ENCODE measurements at regions not wholly inside any gene's neighbourhood (a gene's known extent, or its start where the extent isn't known, plus 50 kb on each side); places are given as distances from the start of the nearest gene placed in this dataset.
"Not testable (repeated sequence)": the region's sequence is repeated elsewhere in the genome, so short reads cannot be mapped to it uniquely, and the experiment has no call there.

DNA sequence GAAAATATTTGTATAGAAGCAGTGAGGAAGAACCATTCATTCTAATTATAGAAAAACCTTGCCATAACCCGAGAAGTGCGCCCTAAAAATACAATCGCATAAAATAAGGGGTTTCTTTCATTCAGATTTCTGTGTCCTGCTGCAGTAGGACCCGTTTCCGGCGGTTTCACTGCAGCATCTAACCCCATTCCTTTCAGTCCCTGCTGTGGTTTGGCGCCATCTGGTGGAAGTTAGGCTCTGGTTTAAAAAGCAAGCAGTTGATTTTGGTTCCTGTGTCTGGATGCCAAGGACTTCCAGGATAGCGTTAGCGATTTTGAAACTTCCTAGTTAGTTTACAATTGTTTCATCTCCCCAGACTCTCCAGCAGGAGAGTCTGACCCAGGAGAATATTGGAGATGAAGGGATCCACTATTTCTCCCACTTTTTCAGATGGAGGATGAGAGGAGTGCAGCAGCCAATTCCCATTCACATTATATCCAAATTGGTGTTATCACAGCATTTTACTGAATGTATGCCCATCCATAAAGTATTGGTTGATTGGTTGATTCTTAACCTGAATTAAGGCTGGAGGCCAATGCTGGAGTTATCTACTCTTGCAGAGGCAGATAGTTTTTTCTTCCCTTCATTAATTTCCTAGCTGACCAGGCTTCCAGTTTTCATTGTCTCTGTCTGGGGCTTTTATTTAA lies 128.8 kb upstream of the CACNA2D1 start:
- TF ChIP-seq CTCF (IDR thresholded peaks at IDR 0.05; ENCODE audit: control insufficient read depth, extremely low read depth, insufficient read depth), result peak; percentile 95
- H3K4me3 ChIP-seq (ENCODE audit: low read depth, low read length), result no peak overlapping the region
- peak; percentile 48 for DNase-seq (ENCODE audit: low read depth)

- not testable (repeated sequence) for DNase-seq (ENCODE audit: low read depth)
These were observed 127.5 kb upstream of the CACNA2D1 start for GRCh38 chr7:82571047-82571446.

GRCh38 chr7:82567841-82568240 lies 124.3 kb upstream of the CACNA2D1 start:
- H3K4me3 ChIP-seq (ENCODE audit: low read depth, low read length), result no peak overlapping the region
- no peak for DNase-seq (ENCODE audit: low read depth)
- TF ChIP-seq CTCF (IDR thresholded peaks at IDR 0.05; ENCODE audit: control insufficient read depth, extremely low read depth, insufficient read depth), result no peak

More at GRCh38 chr7:82571047-82571446, 127.5 kb upstream of the CACNA2D1 start:
- not testable (repeated sequence) for H3K4me3 ChIP-seq (ENCODE audit: low read depth, low read length)

GRCh38 chr7:82567356-82567755 lies 123.8 kb upstream of the CACNA2D1 start:
- no peak for DNase-seq (ENCODE audit: low read depth)
- no peak for TF ChIP-seq CTCF (IDR thresholded peaks at IDR 0.05; ENCODE audit: control insufficient read depth, extremely low read depth, insufficient read depth)
- H3K4me3 ChIP-seq (ENCODE audit: low read depth, low read length), result no peak overlapping the region

- DNase-seq (ENCODE audit: low read depth), result no peak
- no peak overlapping the region for H3K4me3 ChIP-seq (ENCODE audit: low read depth, low read length)
- TF ChIP-seq CTCF (IDR thresholded peaks at IDR 0.05; ENCODE audit: control insufficient read depth, extremely low read depth, insufficient read depth), result no peak
These were observed 123.2 kb upstream of the CACNA2D1 start for GRCh38 chr7:82566752-82567151.

DNA sequence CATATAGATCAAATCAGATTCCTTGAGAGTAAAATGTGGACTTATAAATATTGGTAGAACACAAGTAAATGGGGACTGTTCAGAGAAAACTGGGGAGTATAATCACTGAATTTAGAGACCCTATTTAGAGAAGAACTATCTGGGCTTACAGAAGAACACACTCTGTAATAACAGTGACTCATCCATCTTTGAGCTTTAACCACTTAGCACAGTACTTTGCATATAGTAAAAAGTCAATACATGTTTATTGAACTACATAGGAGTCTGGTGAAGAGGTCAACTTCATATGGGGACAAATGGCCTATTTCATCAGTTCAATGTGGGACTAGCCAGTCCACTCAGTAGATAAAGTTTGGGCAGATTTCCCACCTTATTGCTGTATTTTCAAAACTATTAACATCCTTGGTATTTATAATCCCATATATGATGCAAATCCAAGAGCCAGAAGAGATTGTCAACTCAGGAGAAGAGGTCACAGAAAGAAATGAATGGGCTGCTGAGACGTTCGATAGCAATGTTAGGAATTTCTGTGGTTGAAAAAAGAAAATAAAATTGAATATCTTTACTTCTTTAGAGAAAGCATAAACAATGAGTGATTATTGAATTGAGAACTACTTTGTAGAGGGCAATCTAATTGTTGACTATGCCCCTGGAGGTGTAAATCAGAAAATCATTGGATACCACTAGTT lies 119.3 kb upstream of the CACNA2D1 start:
- no peak for TF ChIP-seq CTCF (IDR thresholded peaks at IDR 0.05; ENCODE audit: control insufficient read depth, extremely low read depth, insufficient read depth)
- DNase-seq (ENCODE audit: low read depth), result no peak
- H3K4me3 ChIP-seq (ENCODE audit: low read depth, low read length), result no peak overlapping the region

GRCh38 chr7:82559193-82559805 lies 115.7 kb upstream of the CACNA2D1 start:
- no peak for DNase-seq (ENCODE audit: low read depth)
- H3K4me3 ChIP-seq (ENCODE audit: low read depth, low read length), result no peak overlapping the region; the same call in 1 of the 2 replicates
- TF ChIP-seq CTCF (IDR thresholded peaks at IDR 0.05; ENCODE audit: control insufficient read depth, extremely low read depth, insufficient read depth), result no peak
